OCI-LY3 (cell line): ENCODE measurements at regions not wholly inside any gene's neighbourhood (a gene's known extent, or its start where the extent isn't known, plus 50 kb on each side); places are given as distances from the start of the nearest gene placed in this dataset.

Source experiments
- CTCF ChIP-seq: fragments of 200-600, 300-600 bp; sonication (generic); IDR thresholded peaks from 2 replicates; pipeline ENCODE4 v1.5.1; 2014; ENCODE audit warnings: antibody characterized with exemption, low read length, low read depth
- EZH2phosphoT487 ChIP-seq: fragments of 200-600 bp; shearing (Covaris generic); IDR thresholded peaks from 2 replicates; pipeline ENCODE4 v1.6.1; 2018; ENCODE audit warnings: antibody characterized with exemption, mixed run types, low read depth

GRCh38 chr5:36450229-36451014 is 148.7 kb upstream of the RANBP3L start:
- TF ChIP-seq CTCF (no peak), EZH2phosphoT487 (no peak)
